ENCODE measurements at regions not wholly inside any gene's neighbourhood (a gene's known extent, or its start where the extent isn't known, plus 50 kb on each side); places are given as distances from the start of the nearest gene placed in this dataset.

- dilution Hi-C loops (cut with MboI; ENCODE audit: extremely low pct_ligation_motif_present, low sequenced_read_pairs) (no loop called here), intact Hi-C loops (cut with micrococcal nuclease) (no loop called here)
- Histone ChIP-seq H3K9me1 (replicated peaks; ENCODE audit: control insufficient read depth, extremely low read depth, insufficient read depth, low read length) (no peaks in the 10 kb centered on the region), H3K9ac (replicated peaks; ENCODE audit: extremely low read depth, insufficient read depth, low read length) (no peak overlapping the region), H3K27ac (ENCODE audit: insufficient read depth, low read depth, low read length) (no peak overlapping the region), H3K4me3 (replicated peaks in 1 of 3; ENCODE audit: insufficient read depth in 1 of 3, low read depth in 1 of 3, low read length in 3 of 3) (no peak overlapping the region), H3K9me3 (replicated peaks; ENCODE audit: control insufficient read depth, insufficient read depth, low read length) (no peaks in the 10 kb centered on the region), H2AFZ (ENCODE audit: low read depth, low read length) (no peak overlapping the region), H3K4me2 (ENCODE audit: insufficient read depth, low read length) (no peak overlapping the region), H3K36me3 (ENCODE audit: control insufficient read depth in 2 of 2, extremely low read depth in 1 of 2, insufficient read depth in 2 of 2, low read length in 2 of 2) (no peaks in the 10 kb centered on the region), H3K79me2 (ENCODE audit: control insufficient read depth, insufficient read depth, low read length) (no peaks in the 10 kb centered on the region), H4K20me1 (replicated peaks; ENCODE audit: control insufficient read depth, extremely low read depth, insufficient read depth, low read length) (no peaks in the 10 kb centered on the region), H3K4me1 (ENCODE audit: control insufficient read depth, extremely low read depth, insufficient read depth, low read length) (peaks cover 18% of the 10 kb centered on the region), H3K27me3 (ENCODE audit: control insufficient read depth in 2 of 2, insufficient read depth in 2 of 2, low read length in 2 of 2) (no peaks in the 10 kb centered on the region)
- POLR2A ChIA-PET: no interaction called here
- no peak for TF ChIP-seq MAX (IDR thresholded peaks at IDR 0.05; ENCODE audit: insufficient read depth, insufficient read length)
- no peak for TF ChIP-seq EZH2 (IDR thresholded peaks at IDR 0.05; ENCODE audit: borderline replicate concordance, low read depth, low read length, severe bottlenecking)
- TF ChIP-seq POLR2AphosphoS5 (IDR thresholded peaks at IDR 0.05; ENCODE audit: insufficient read depth, low read depth, low read length): no peak
- no peak for TF ChIP-seq JUN (IDR thresholded peaks at IDR 0.05; ENCODE audit: borderline replicate concordance, insufficient read depth, insufficient read length, low read depth)
- no peak for TF ChIP-seq GATA2 (IDR thresholded peaks at IDR 0.05; ENCODE audit: insufficient read depth, insufficient read length, low read depth, low read length)
- no peak for TF ChIP-seq FOS (IDR thresholded peaks at IDR 0.05; ENCODE audit: borderline replicate concordance, insufficient read depth, low read length)
- no peak for TF ChIP-seq POLR2A (IDR thresholded peaks at IDR 0.05; ENCODE audit: low read depth, low read length)
- TF ChIP-seq CTCF (IDR thresholded peaks at IDR 0.05; ENCODE audit: extremely low read depth in 1 of 2, insufficient read depth in 1 of 2, low read depth in 1 of 2, low read length in 2 of 2): no peak
- no peak for TF ChIP-seq MYC (IDR thresholded peaks at IDR 0.05; ENCODE audit: low read depth, low read length)
- CTCF ChIA-PET: interaction anchor here (1.5 kb wide), 1 partner anchor 952 kb away, joined by 3 read pairs; no protein-coding TSS in a partner anchor
- FAIRE-seq (no peak), DNase-seq (ENCODE audit: low read depth, low spot score) (no peak)
- BruUV-seq (replicated peaks): no TSS peak
Observed at GRCh38 chr3:188001926-188002325, 152.0 kb upstream of the LPP start.
